ENCODE measurements at regions not wholly inside any gene's neighbourhood (a gene's known extent, or its start where the extent isn't known, plus 50 kb on each side); places are given as distances from the start of the nearest gene placed in this dataset.

- TF ChIP-seq EGR1 (IDR thresholded peaks at IDR 0.05) (no peak), REST (IDR thresholded peaks at IDR 0.05; ENCODE audit: low read depth) (no peak)
Observed at GRCh38 chr4:66649236-66649635, 896.1 kb downstream of the CENPC start.

- TF ChIP-seq CEBPB (IDR thresholded peaks at IDR 0.05) (no peak), MAX (IDR thresholded peaks at IDR 0.05) (no peak), REST (IDR thresholded peaks at IDR 0.05; ENCODE audit: low read depth) (no peak), YY1 (IDR thresholded peaks at IDR 0.05; ENCODE audit: low read depth) (no peak), USF1 (IDR thresholded peaks at IDR 0.05) (no peak), TAF1 (IDR thresholded peaks at IDR 0.05; ENCODE audit: low read depth) (no peak)
Observed at GRCh38 chr4:66647926-66648325, 897.4 kb downstream of the CENPC start.

- TF ChIP-seq CEBPB (IDR thresholded peaks at IDR 0.05) (no peak), TAF1 (IDR thresholded peaks at IDR 0.05; ENCODE audit: low read depth) (no peak), RAD21 (IDR thresholded peaks at IDR 0.05; ENCODE audit: low read depth) (no peak), NFIC (IDR thresholded peaks at IDR 0.05) (no peak), REST (IDR thresholded peaks at IDR 0.05; ENCODE audit: low read depth) (no peak), TCF12 (IDR thresholded peaks at IDR 0.05; ENCODE audit: low read depth) (no peak), CREB1 (IDR thresholded peaks at IDR 0.05; ENCODE audit: low read depth) (no peak), MAX (IDR thresholded peaks at IDR 0.05) (no peak), EP300 (IDR thresholded peaks at IDR 0.05; ENCODE audit: borderline replicate concordance) (no peak), USF1 (IDR thresholded peaks at IDR 0.05) (no peak), EGR1 (IDR thresholded peaks at IDR 0.05) (no peak), YY1 (IDR thresholded peaks at IDR 0.05; ENCODE audit: low read depth) (no peak), ZBTB7A (IDR thresholded peaks at IDR 0.05; ENCODE audit: low read depth) (no peak), TEAD4 (IDR thresholded peaks at IDR 0.05) (no peak), FOXM1 (IDR thresholded peaks at IDR 0.05; ENCODE audit: borderline replicate concordance, low read depth) (no peak)
Observed at GRCh38 chr4:66647476-66647875, 897.8 kb downstream of the CENPC start.

- no peak for TF ChIP-seq YY1 (IDR thresholded peaks at IDR 0.05; ENCODE audit: low read depth)
- no peak for TF ChIP-seq MAX (IDR thresholded peaks at IDR 0.05)
- TF ChIP-seq EGR1 (IDR thresholded peaks at IDR 0.05), result no peak
- no peak for TF ChIP-seq CREB1 (IDR thresholded peaks at IDR 0.05; ENCODE audit: low read depth)
- TF ChIP-seq TAF1 (IDR thresholded peaks at IDR 0.05; ENCODE audit: low read depth), result no peak
- TF ChIP-seq USF1 (IDR thresholded peaks at IDR 0.05), result no peak
- no peak for TF ChIP-seq RAD21 (IDR thresholded peaks at IDR 0.05; ENCODE audit: low read depth)
- TF ChIP-seq CEBPB (IDR thresholded peaks at IDR 0.05), result no peak
- TF ChIP-seq TCF12 (IDR thresholded peaks at IDR 0.05; ENCODE audit: low read depth), result no peak
Observed at GRCh38 chr4:66640233-66640990, 904.9 kb downstream of the CENPC start.
